ENCODE measurements at regions not wholly inside any gene's neighbourhood (a gene's known extent, or its start where the extent isn't known, plus 50 kb on each side); places are given as distances from the start of the nearest gene placed in this dataset.

DNA sequence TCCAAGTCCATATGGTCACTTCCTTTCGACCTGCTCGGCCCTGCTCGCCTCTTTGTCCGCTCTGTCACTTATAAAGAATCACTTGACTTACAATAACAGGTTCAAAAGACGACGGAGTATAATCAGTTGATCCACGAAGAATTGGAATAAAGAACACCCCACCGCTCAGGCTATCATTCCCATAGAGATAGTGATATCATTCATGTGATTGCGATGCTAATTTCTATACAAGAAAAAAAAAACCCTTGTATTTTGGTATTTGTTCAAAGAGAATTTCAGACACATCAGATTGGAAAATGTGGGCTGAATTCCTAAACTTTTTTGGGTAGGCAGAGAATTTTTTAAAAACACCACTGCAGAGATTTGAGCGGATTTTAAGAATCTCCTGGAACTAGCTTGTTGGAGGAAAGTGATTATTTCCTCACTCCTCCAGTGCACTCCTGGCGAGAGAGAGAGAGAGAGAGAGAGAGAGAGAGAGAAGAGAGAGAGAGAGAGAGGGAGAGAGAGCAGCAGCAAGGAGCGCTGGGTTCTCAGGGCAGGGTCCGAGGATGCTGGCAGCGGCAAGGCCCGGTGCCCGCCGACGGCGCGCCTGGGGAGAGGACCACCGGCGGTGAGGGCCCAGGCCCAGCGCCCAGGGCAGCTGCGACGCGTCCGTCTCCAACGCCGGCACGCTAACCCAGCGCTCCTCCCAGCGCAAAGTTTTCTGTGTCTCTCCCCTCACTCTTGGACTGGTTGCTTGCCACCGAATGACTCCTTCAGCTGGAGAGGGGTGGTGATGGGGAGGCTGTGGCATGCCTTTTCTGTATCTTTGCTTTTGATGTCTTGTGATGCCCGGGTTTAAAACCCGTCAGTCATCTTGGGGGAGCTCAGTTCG lies 149.0 kb upstream of the ZNF536 start:
- no peak for DNase-seq

DNA sequence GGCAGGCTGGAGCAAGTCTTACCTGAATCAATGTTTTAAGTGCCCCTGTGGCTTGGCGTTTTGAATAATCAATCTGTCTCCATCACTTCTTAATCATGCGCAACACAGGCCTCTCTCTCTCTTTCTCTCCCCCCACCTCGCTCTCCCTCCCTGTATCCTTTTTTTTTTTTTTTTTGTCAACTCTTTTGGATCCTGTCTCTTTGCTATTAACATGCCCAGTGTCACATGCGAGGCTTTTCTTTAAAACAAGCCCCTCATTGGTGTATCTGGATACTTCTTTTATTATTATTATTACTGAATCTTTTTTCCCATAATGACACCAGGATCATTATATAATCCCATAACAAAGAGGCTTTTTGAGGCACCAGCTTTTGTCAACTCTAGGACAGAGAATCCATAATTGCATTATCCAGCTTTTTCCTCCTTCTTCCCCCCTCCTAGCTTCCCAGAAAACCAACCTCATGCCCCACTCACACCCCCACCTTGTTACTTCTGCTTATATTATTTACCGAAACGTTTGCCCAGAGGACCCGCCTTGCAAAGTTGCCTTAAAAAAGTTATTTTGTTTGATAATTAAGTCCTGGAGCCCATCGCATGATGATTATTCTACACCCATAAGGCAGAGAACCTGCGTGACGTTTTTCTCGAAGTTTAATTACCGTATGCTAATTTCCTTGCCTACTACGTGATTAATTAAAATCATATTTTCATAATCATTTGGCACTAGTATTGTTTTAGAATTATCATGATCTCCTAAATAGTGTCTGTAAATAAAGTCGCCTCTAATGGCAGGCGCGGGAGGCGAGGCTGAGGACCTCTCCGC lies 148.1 kb upstream of the ZNF536 start:
- no peak for DNase-seq

DNA sequence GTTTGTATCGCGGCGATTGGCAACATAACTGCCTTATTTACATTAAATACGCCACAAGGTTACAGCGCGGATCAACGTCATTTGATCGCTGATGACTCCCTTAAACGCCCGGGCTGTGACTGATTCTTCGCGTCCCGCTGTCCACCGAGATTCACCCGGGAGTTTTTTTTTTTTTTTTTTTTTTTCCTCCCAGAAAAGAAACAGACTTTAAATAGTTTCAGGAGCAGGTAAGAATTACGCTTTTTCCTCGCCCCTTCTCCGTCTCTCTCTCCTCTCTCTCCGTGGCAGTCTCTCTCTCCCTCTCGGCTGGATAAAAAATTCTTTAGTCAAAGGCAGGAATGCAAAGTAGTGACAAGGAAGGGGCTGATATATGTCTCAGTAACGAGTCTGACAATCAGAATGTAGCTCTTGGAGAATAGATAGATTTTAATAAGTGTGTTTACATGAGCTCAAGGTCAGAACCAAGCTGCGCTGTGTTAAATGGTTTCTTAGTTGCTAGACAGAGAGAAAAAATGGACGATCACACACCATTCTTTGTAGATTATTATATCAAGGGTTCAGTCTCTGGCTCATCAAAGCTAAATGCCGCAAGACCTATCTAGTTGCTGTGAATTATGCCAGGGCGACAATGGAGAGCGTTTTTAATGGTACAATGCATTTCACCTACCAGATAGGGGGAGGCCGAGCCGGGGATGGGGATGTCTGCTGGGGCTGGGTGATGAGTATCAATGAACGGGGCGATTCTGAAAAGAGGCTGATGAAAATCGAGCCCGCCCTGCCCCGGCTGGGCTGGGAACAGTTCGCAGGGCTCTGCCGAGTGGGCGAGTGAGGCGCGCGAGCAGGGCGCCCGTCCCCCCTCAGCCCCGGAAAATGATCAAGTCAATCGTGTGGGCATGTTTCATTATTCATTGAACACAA lies 147.2 kb upstream of the ZNF536 start:
- DNase-seq, result no peak

DNA sequence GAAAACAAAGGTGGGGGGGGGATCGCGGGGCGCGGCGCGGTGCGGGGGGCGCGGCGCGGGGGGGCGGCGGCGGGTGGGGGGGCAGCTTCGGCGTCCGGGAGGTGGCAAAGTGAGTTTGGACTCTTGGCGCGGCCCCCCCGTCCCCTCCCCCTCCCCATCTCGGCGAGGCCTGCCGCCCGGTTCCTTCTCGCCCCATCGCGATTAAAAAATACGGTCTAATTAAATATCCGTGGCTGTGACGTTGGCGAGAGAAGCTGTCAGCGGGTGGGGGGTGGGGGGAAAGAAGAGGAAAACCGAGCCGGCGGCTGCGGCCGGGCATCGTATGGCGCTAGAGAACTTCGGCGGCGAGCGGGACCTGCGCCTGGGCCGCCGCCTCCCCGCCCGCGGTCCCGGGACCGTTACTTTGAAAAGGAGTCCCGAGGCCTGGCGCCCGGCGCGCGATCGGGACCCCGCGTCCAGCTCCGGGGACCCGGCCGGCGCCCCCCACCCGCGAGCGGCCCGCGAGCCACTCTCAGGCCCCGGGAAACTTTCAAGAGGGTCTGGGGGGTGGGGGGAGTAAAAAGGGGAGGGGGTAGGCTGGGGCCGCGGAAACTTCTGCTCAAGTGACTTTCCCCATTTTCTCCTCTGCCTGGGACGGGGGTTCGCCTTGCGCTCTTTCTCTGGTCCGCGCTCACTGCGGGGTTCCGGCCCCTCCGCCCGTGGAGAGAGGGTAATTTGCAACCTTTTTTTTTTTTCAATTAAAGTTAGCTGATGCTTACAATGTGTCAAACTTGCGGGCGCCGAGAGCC lies 146.3 kb upstream of the ZNF536 start:
- no peak for DNase-seq

DNA sequence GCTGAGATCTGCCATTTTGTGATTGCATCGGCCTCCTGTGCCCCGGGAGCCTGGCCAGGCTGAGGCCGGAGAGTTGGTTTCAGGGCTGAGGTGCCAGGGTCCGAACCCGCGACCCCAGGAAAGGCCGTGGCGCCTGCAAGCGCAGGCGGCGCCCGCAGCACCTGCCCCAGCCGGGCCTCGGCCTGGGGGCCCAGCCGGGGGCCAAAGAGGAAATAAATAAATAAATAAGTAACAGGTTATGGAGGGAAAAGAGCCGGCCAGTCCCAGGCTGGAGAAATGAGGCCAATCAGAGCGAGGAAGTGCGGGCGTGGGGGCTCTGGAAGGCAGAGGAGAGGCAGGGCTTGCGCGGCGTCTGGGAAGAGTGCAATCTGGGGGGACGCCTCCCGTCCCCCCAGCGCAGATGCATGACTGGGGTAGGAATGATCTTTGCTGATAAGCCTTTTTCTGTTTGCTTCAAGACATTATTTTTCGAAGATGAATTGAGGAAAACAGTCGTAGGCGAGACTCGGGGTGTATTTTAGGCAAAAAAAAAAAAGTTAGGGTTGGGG lies 145.6 kb upstream of the ZNF536 start:
- no peak for DNase-seq

DNA sequence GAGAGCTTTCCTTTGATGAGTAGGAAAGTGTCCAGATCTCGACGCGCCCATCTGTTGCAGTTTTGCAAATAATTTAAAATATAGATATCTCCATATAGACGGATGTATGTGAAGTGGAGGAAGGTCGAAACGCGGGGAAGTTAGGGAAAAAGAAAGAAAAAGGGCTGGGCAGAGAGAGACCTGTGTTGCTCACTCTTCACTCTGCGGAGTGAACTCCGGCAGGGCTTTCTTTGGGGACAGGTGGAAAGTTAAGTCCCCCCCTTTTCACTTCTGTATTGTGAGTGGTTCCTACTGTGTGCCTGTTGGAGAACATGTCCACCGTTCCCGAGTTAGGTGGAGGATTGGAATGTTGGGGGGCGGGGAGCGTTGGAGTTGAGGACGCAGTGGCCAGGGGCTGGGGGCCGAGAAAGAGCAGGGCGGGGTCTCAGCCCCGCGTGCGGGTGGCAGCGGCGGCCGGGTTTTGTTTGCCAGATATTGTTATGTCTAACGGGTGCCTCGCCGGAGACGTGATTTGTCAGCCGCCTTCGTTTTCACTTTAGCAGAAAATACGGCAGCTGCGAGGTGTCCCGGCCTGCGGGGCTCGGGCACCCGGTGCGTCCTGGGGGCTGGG lies 145.1 kb upstream of the ZNF536 start:
- DNase-seq, result no peak

DNA sequence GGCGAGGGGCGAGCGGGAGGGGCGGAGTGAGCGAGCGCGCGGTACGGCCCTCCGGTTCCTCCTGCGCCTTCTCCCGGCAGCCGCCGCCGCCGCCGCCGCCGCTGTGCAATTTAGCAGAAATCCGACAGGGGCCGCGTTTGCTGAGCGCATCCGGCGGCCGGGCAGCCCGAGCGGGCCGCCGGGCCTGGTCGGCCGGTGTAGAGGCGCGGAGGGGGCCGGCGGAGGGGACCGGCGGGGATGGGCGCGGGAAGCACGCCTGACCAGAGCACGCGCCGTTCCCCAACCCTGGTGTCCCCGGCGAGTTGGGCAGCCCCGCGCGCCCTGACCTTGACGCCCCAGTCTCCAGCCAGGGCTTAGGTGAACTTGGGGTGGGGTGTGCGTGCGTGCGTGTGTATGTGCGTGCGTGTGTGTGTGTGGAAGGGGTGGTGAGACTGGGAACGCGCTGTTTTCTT lies 144.5 kb upstream of the ZNF536 start:
- DNase-seq, result peak; percentile 31

DNA sequence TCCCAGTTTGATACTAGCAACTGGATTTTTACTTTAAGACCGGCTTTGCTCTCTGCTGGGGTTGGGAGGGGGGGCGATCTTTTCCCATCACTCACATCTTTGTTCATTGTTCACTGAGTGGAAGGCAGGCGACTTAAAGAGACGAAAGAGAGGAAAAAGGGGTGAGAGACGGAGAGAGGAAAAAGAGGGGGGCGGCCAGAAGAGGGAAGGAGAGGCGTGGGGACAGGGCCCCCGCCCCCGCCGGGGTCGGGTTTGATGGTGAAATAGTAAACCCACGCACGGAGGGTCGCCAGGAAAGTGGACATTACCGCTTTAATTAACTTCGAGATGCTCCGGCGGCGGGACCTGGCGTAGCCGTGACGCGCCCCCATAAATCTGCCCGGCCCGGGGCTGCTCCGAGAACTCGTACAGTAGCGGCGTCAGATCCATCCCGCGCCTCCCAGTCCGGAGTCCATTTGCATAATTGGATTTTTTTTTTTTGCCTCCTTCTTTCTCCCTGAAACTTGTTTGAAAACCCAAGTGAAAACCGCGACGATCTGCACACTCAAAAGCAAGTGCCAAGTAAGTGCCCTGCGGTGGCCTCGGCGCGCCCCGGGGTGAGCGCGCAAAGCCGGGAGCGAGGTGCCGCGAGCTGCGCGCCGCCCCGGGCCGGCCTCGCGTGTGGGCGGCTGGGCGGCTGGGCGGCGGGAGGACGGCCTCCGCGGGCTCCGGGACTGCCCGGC lies 143.9 kb upstream of the ZNF536 start:
- DNase-seq, result no peak

DNA sequence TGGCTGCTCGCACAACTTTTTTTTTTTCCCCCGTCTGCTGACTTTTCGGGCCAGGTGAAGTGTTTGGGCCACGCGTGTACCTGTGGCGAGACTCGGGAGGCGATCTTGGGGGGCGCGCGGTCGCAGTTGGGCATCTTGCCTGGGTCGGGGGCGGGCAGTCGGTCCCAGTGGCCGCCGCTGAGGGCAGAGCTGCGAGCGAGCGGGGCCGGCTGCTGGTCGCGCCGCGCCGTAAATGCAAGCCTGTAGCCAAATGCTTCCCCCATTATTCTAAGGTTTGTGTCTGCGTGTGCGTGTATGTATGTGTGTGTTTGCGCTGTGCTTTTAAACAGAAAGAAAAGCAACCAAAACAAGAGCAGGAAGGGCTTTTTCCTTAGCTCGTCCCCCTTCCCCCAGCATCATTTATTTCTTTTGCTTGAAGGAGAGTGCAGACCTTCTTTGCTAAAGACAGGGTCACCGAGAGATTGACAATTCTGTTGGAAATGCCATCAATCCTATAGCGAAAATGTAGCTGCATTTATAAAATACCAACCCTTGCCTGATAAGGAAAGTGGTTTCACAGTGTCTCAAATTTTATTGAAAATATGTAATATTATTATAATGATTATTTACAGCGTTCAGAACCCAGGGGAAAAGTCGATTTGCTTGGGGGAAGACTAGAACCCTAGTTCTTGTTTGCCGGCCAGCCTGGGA lies 143.2 kb upstream of the ZNF536 start:
- DNase-seq, result no peak

DNA sequence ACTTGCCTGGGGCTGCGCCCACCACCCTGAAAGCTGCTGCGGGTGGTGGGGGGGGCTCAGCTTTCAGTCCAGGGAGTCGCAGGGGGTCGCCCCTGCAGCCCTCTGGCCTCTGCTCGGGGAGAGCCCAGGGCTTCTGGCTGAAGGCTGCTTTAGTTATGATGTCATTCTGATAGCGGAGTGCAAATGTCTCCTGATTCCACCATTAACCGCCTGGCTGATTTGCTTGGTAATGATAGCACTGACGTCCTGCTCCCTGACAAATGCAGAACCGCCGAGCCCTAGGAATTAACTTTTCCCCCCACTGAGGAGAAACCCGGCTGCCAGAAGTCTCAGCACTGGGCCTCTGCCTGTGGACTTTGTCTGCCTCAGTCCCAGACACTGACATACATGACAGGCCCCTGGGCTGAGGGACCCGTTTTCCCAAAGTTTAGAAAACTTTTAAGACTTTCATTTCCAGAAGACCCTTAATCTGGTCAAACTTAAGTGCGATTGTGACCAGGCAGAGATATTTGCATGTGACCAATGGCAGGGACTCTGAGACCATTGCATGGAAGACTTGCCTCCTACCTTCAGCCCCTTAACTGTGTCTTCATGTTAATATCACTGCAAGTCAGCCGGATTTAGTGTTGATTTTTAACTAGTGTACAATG lies 142.5 kb upstream of the ZNF536 start:
- no peak for DNase-seq

DNA sequence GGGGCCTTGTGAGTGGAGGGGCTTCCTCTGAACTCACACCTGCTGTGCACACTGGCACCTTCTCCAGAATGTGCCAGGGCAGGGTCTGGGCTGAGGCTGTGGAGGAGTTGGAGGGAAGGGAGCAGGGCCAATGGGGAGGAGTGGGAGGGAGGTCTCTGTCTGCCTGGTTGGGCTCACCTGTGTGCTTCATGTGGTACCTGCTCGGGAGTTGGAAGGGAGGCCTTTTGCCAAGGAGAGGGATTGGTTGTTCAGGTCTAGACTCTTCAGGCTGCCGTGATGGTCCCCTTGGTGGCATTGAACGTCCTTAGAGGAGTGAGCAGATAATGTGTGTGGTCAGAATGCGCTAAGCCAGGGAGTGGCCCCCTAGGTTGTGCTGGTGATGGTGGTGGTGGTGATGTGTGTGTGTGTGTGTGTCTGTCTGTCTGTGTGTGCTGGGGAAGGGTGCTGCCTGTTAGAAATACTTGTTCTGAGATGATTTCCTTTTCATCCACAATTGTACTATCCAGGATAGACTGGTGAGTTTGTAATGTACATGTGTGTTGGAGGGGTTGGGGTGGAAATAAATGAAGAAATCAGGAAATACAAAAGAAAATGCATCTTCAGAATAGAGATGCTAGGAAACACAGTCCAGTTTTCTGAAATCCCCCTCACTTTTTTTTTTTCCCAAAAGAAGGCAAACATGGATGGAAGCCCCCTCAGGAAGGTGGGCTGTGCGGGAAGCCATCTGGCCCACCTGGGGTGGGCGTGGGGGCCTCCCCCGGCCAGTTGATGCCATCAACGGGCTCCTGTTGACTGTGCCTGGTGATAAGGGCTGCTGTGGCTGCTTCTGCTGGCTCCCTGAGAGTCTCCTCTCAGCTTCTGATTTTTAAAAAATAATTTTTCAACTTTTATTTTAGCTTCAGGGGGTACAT lies 140.5 kb upstream of the ZNF536 start:
- no peak for DNase-seq

DNA sequence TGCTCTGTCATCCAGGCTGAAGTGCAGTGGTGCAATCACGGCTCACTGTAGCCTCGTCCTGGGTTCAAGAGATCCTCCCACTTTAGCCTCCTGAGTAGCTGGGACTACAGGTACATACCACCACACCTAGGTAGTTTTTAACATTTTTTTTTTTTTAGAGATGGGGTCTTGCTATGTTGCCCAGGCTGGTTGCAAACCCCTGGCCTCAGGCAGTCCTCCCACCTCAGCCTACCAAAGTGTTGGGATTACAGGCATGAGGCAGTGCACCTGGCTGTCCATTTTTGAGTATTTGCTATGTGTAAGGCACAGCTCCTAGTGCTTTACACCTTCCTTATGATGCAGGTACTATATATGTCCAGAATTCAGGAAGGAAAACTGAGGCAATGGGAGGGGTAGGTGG lies 138.8 kb upstream of the ZNF536 start:
- no peak for DNase-seq

DNA sequence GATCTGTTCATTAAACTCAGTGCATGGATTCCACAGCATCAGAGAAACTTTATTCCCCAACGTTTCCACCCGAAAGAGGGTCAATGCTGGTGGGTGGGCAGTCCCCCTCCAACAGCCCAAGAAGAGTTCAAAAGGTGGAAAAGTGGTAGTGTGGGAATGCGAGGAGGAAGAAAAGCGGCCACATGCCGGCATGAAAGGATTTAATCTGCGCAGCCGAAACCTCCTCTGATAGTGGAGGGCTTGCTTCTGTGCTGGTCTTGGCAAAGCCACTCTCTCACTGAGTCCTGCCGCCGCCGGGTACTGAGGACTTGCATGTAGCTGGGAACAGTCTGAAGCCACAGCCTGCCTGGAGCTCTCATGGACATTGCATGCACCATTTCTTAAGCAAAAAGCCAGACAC lies 136.2 kb upstream of the ZNF536 start:
- DNase-seq, result no peak

DNA sequence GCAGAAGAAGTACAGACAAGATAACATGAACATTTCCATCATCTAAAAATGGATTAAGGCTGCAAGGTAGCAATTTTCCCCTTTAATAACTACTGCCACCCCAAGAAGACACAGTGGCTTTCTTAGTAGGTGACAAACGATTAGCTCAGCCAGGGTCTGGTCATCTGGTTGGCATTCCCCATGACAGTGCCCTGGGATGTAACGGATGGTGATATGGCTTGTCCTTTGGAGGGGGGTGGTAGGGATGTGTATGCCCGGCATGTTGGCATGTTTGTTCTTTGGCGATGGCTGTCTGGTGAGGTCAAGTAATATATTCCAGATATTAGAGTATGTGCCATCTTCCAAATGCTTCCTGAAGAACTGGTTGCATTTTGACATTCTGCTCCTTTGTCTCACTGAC lies 135.6 kb upstream of the ZNF536 start:
- no peak for DNase-seq

DNA sequence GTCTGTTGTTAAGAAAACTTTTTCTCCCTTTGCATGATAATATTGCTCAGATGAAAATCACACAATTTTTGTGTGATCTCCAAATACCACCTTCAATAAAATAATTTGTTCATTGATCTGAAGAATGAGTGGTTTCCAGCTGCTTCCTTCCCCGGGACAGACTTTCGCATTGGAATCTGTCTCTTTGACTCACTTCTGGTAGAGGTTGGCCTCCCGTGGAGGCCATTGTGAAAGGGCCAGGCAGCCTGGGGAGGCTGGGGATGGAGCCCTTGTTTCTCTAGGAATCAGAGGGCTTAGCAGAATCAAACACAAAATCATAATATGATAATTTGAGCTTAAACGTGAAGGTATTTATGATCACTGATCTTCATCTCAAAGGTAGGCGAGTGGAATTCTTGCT lies 135.0 kb upstream of the ZNF536 start:
- DNase-seq, result no peak

DNA sequence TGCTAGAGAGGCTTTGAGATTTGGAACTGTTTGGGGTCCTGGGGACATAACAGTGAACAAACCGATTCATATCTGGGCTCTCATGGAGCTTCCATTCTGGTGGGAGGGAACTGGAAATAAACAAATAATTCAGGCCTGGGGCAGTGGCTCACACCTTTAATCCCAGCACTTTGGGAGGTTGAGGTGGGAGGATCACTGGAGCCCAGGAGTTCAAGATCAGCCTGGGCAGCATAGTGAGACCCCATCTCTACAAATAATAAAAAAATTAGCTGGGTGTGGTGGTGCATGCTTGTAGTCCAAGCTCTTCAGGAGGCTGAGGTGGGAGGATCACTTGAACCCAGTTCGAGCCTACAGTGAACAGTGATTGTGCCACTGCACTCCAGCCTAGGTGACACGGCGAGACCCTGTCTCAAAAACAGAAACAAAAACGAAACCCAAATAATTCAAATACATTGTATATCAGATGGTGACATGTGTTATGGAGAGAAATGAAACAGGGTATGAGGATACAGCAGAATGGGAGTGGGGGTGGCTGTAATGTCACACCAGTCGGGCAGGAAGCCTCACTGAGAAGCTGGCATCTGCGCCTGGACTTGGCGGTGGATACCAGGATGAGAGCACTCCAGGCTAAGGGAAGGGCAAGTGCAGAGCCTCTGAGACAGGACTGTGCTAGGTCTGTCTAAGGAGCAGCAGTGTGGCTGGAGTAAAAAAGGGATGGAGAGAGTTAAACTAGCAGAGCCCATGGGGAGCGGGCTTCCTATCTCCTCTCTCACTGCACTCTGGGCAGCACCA lies 131.1 kb upstream of the ZNF536 start:
- no peak for DNase-seq

DNA sequence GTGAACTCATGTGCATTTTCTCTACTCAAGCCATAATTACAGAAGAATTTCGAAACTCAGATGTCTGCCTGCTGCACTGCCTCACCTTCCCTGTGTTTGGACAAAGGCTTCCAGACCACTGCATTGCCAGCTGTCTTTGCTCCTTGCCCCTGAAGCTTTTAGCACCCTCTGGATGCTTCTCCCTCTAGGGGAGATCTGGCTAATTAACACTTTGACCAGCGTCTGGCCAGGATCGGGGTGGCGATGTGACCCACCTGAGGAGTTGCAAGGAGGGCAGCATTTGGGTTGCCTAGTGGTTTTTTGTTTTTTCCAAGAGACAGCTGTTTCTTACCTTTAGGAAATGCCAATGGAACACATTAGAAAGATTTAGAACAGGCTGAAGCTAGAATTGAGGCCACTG lies 127.7 kb upstream of the ZNF536 start:
- no peak for DNase-seq
